ENCODE measurements at regions not wholly inside any gene's neighbourhood (a gene's known extent, or its start where the extent isn't known, plus 50 kb on each side); places are given as distances from the start of the nearest gene placed in this dataset.

DNA sequence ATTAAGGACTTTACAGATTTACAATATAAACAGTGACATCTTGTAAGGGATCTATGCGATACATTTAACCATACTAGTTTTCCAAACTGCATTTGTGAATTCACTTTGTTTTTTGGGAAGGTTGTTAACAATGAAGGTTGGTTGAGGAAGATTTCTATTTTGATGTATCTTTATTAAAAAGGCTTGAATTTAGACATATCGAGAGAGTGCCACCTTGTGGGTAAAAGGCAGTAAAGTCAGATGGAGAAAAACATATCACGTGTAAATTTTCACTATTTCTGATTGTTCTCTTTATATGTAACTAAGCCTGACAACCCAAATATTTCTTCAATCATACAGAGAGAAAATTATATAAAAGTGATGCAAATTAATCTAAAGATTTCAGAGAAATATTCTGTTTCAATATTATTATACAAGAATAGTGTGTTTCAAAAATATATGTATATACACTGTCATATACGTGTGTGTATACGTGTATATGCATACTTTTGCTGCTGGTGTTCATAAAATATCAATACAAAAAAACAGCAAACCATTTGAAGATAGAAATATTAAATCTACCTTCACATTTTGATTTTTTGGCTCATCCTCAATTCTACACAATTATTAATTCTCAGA lies 988.6 kb downstream of the SORCS1 start:
- peak; percentile 43 for DNase-seq

DNA sequence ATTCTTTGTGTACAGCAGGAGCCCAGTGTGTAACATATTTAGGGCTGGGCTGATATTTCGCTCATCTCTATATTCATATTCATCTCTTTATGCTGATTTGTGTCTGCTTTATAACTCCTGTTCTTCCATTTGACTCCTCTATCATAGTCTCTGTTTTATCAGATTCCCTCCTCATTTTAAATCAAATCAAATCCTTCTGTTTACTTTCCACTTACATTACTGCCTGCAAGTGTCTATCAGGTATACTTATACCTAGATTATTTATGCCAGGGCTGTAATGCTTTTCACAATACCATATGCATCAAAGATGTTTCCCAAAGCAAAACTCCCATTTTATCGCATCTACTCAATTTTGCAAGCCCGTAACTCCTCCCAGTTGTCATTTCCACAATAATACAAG lies 990.7 kb downstream of the SORCS1 start:
- no peak for DNase-seq

DNA sequence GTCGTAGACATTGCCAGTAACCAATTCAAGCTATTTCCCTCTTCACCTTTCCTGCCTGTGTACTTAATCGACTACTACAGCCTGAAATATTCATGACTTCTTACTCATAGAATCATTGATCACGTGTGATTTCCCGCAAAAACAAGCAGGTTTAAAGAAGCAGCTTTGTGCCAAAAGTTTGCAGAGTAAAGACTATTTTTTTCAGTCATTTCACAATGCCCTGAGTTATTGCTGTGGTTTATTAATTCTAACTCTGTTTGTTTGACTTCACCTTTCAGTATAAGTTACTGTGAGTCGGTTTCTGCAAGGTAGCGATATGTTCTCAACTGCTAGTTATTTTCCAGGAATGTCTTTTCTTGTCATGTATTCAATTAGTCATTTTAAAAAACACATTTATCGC lies 995.3 kb downstream of the SORCS1 start:
- DNase-seq = no peak

DNA sequence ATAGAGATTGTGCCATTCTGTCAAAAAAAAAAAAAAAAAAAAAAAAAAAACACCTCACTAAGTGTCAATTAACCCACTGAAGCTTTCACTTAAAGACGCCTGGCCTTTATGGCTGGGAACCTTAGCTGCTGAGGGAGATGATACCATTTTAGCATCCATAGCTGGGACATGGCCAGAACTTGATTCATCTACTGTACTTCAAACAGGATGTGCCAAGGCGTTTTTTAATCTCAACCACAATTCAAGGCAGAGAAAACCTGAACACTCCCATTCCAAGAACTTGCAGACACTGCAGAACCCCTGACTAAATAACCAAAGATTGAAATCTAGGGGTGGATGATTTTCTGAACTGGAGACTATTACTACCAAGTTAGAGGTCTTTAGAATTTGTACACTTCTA lies 996.6 kb downstream of the SORCS1 start:
- no peak for DNase-seq

DNA sequence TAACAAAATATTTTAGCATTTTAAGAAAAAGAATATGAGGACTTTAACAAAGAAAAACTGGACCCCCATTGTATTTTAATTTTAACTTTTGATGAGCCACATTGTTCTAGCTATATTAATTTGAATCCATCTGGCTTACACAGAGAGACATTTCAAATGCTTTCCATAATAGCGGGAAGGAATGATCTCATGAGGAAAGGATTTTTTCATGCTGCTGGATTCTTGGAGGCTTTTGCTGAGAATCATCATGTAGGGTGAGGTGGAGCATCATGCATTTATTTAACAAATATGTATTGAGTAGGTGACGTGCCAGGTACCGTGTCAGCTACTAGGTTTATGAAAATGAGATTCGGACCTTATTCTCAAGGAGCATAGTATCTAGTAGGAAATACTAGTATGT lies 1006.3 kb downstream of the SORCS1 start:
- no peak for DNase-seq

DNA sequence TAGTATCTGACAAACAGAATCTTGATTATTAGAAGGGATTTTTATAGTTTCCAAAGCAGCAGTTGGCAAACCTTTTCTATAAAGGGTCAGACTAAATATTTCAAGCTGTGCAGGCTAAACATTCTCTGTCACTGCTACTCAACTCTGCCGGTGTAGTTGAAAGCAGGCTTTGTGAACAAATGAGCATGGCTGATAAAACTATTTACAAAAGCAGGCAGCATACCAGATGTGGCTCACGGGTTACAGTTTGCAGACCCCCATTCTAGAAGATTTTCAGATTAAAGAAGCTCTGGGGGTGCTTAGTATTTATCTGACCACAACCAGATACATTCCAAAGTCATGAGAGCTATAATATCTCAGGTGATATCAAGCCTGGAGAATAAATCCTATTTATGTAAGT lies 1017.5 kb downstream of the SORCS1 start:
- peak; percentile 83 for DNase-seq

DNA sequence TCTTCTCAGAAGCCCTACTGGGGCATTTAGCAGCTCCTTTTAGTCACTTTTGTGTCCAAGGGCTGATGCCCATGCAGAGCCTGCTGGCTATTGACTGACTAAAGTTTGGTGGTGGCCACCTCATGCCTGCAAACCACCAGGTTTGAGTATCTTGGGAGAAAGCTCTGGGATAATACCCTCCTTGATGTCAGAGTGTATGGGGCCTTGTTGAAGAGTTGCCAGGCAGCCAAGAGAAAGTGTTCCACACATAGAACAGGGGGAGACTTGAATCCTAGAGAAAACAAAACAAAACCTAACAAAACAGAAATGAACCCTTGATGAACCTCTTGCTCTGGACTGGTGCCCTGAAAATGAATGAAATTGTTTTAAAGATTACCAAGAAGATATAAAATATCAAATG lies 1024.6 kb downstream of the SORCS1 start:
- DNase-seq = no peak

DNA sequence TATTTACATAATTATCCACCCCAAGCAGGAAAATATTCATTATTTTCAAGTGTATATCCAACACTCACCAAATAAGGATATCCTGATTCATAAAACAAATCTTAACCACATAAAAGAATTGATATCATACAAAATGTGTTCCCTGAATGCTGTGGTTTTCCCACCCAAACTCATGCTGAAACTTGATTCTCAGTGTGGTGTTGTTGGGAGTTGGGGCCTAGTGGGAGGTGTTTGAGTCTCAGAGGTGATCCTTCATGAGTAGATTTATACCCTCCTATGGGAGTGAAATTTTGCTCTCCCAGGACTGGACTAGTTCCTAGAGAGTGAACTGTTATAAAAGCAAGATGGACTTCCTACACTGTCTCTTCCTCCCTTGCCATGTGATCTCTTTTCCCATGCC lies 1028.3 kb downstream of the SORCS1 start:
- no peak for DNase-seq

DNA sequence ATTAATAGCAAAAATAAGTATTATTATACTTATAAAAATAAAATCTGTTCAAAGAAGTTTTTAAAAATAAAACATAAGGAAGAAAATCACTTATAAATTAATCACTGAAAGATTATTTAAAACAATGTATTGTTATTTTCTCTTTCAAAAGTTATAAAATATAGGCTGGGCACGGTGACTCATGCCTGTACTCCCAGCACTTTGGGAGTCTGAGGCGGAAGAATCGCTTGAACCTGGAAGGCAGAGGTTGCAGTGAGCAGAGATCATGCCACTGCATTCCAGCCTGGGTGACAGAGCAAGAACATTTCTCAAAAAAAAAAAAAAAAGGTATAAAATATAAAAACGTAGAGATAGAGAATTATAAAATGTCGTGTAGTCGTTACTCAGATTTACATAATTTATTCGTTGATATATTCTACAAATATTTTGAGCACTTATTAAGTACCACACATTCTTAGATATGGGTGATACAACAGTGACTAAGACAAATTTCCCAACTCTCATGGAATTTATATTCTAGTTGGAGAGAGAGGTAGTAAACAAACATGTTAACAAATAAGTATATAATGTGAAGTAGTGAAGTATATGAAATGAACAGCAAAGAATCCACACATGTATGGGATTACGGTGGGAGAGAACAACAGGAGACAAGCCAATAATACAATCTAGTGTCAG lies 1030.0 kb downstream of the SORCS1 start:
- DNase-seq = no peak

DNA sequence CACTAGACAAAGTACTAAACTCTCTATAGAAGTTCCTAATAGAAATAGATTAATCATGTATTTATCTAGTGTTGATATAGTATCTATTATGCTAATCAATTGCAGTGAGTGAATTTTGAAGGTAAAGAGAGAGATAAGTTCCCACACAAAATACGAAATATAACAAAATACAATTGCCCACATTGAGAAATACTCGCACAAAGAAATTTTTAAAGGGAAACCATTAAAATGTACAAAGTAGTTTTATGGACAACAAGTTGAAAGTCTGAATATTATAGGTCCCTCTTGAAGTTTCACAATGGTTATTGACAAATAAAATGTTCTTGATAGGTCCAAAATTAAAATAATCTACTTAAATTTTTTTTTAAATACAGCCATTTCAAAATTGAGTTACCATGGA lies 1031.1 kb downstream of the SORCS1 start:
- DNase-seq = no peak

DNA sequence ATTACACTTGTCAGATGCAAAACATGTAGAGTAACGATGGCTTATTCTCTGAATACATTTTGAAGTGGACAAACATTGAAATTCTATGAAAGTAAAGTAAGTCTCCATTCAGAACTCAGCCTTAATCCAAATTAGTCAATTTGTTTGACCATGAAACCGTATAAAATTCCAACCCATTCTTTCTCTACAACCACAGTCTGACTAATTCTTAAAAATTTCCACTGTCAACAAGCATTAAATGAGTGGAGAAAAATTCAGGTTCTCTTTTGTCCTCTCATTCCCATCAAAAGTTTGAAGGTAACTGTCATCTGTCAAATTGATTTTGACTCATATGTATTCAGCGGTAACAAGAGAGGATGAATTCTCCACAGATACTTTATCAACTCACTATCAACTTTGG lies 1031.5 kb downstream of the SORCS1 start:
- no peak for DNase-seq

DNA sequence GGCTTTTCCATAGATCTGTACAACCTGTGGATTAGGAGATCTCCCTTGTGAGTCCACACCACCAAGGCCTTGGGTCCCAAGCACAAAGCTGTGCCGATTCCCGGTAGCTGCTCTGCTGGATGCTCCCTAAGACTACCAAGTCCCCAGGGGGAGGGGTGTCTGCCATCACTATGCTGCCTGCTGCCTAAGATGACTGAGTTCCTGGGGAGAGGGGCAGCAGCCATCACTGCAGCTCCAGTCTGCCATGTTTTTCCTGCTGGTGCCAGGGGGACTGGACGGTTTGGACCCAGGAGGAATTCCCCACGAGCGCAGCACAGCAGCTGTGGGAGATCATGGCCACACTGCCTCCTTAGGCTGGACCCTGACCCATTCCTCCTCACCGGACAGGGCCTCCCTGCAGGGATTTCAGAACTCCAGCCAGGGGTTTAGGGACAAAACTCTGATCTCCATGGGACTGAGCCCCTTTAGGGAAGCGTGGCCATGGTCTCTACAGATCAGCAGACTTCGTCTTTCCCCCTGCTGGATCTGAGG lies 1049.8 kb downstream of the SORCS1 start:
- DNase-seq = no peak

DNA sequence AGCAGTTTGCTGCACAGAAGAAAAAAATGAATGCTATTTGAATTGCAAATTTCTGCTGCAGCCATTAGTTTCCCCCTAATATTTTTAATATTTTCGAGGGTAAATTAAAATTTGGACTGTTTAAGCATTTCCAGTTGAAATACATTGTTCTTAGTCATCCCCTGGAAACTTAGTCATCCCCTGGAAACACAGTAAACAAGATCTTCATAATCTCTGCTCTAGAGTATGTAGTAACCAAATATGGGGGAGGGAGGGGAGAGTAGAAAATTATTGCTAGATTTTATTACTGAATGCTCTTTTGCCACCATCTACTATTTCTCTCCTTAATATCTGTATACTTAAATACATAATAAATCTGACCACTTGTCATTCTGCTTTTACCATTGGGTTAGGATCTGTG lies 1053.3 kb downstream of the SORCS1 start:
- no peak for DNase-seq

DNA sequence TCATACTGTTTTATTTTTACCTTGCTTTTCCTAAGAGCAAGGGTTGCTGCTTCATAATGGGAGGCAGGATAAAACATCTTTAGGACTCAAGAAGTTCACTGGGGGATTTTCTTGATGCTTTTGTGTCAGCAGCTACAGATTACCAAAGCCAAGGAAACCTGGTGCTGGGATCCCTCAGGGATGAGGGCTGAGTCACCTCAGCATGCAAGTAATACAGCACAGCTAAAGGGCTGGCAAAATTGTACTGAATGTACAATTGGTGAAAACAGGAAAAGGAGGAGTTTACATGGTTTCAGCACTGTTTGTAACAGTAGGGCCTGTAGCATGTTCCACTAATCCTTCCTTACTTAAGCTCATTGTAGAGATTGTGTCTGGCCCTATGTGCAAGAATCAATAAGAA lies 1056.8 kb downstream of the SORCS1 start:
- no peak for DNase-seq

DNA sequence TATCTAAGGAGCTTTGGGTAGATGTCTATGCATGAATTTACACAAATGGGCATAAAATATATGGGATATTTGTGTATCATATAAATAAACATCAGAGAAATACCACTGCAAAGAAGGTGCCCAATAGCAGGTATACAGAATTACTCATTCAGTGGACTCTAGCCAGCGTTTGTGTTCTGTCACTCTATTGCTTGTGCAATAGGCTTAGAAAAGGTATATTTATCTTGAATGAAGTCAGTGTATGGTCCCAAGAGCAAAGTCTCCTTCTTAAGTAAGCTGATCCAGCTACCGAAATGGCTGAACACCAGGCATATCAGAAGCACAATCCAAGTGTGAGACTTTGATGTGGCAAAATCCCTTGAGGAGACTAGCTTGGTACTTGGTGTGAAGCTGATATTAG lies 1058.4 kb downstream of the SORCS1 start:
- no peak for DNase-seq

DNA sequence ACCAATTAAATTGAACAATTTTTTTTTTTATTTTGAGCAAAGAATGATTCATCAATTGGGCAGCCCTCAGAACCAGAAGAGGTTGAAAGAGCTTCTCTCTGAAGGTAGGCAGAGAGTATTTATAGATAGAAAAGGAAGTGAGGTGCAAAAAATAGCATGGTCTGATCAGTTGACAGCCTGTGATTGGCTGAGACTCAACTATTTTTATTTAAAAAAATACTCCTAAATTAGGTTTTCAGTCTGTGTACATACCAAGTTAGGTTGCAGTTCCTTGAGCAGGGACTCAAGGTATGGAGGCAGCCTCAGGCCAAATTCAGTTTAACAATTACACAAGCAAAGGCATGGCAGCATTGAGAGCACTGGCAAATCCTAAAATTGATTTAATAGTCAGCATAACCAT lies 1074.7 kb downstream of the SORCS1 start:
- DNase-seq = no peak

DNA sequence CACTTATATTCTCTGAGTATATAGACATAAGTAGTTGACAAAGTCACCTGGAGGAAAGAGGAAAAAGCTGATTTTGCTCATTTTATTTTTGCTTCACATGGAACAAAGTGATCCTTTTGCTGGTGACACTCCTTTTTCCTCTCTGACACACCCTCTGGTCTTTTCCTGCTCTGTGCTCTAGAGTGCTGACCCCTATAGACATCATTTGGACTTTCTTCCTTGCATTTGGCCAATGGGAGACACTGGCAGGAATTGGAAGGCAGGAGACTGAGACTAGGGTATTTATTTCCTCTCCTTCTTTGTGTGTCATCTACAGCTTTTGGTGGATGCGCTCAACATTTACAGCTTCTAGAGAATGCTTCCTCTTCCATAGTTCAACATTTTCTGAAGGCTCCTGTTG lies 1078.1 kb downstream of the SORCS1 start:
- DNase-seq = no peak

DNA sequence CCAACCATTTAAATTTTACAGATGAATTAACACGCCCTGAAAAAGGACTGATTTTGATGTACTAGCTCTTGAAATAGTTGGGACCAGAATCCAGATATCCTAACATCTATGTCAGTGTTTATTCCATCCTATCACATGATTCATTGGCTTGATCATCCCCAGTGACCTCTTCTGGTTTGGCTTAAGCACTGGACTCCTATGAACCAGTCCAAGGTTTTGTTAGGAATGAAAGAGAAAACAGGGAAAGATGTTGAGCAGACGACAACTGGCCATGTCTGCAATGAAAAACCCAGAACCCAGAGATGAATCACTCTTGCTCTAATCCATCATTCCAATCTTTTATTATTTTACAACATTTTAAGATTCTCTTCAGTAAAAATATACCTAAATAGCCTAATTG lies 1080.9 kb downstream of the SORCS1 start:
- DNase-seq = no peak

DNA sequence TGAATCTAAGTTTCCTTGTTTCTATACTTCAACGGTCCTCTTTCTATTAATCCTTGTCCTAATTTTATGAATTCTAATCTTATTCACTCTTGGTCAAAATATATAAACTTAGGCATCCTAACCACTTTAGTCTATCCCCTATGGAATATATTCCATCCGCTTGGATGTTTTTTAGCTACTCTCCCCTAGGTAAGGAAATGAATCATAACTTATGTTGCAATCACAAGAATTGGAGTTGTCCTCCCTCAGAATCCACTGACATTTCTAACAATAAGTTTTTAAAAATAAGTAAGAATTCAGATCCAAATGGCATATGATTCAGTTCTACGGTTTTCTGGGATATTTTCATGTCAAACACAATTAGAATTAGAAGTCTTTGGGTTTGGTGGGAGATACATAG lies 1081.6 kb downstream of the SORCS1 start:
- no peak for DNase-seq

DNA sequence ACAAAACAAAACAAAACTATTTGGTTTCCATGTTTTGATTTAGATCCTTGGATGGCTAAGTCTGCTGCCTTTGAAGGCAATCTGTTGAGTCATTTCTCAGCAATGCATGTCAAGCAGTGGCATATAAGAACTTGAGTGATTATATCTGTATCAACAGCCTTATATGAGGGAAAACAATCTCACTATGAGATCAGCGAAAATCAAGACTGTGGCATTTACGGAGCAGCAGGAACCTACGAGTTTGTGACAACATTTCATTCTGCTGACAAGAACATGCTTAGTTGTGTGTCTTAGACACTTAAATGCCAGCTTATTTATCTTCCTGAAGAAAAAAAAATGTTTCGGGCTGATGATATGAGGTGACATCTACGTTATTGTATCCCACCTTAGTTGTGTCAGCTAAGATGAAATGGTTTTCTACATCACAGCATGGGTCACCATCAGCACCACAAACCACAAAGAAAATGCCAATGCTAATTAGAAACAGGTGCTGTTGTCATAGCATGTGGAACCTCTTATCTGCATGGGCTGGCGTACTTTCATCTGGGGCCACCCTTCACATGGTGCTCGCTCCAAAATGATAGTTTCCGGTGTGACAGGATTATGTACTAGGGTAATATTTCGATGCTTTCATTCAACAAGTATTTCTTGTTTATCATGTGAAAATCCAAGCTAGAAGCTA lies 1085.5 kb downstream of the SORCS1 start:
- no peak for DNase-seq

DNA sequence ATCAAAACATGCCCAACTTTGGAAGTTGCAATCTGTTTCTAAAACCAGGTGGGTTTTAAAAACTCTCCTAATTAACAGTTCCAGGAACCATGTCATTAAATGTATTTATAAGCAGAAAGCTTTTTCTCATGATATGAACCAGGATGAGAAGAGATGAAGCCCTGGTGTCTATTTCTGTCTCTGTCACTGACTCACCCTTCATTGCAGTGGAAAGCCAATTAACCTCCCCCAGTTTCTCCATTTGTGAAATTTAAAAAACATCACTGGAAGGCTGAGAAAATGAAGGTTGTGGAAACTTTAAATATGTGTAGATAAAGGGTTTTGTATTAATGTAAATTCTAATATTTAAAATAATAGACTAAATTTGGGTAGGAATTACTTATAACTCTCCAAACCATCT lies 1088.0 kb downstream of the SORCS1 start:
- no peak for DNase-seq

DNA sequence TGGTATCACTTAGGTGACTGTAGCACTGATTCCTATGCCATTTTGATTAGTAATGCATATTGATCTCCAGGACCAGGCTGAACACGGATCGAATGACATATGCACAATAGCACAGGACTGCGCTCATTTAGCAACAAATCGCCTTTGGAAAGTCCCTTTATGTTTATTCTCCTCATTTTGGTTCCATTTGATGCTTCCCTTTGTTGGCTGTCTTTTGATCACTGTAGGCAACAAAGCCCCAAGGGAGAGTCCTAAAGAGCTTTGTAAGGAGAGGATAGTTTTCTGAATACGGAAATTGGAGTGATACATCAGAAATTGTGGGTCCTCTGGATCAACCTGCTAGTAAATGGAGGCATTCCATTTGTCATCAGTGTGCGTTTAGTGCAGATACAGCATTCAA lies 1111.4 kb downstream of the SORCS1 start:
- DNase-seq = peak; percentile 70

DNA sequence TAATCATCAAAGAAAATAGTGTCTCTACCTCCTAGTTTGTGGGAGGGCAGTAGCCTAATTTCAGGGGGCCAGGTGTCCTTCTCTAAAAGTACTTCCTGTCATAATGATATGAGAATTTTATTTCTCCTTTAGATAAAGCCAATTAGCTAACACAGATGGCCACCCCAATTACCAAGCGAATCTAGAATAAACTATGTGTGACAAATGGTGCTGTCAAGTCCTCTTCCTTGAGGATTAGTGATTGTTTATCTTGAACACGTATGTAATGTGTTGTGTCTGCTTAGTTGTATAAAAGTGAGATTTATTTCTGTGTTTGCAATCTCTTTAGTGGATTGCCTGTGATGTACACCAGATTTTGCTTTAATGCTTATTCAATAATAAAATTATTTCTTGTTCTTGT lies 1120.0 kb downstream of the SORCS1 start:
- peak; percentile 73 for DNase-seq

DNA sequence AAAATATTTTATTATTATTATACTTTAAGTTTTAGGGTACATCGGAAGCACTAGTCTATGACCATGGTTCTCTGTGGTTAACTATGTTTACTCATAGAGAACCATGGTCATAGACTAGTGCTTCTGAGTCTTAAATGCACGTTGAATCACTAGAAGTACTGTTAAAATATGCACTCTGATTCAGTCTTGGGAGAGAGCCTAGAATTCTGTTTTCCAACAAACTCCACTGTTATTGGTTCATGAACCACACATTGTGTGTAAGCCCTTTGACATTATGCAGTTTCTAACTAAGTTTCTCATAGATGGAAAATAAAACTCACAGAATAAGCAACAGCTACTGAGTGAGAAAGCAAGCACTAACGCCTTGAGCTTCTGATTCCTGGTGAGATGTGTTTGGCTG lies 1120.6 kb downstream of the SORCS1 start:
- no peak for DNase-seq

Measured in NCI-H146 (cell line).